ENCODE measurements at regions not wholly inside any gene's neighbourhood (a gene's known extent, or its start where the extent isn't known, plus 50 kb on each side); places are given as distances from the start of the nearest gene placed in this dataset.
"Not testable (repeated sequence)": the region's sequence is repeated elsewhere in the genome, so short reads cannot be mapped to it uniquely, and the experiment has no call there.

GRCh38 chr11:112670806-112671570 is 290.2 kb upstream of the NCAM1 start:
- intact Hi-C loops (cut with DNase I; ENCODE audit: low total_unique reads) = no loop called here
- no peaks in the 10 kb centered on the region for H3K27me3 ChIP-seq
- WGBS, 2 donors = 76 to 87% methylated on average over 5 to 7 of the region's 7 CpGs

GRCh38 chr11:112673401-112673800 is 287.8 kb upstream of the NCAM1 start:
- intact Hi-C loops (cut with DNase I; ENCODE audit: low total_unique reads); DNase-seq; H3K9me3 ChIP-seq; H3K27ac ChIP-seq; H3K27me3 ChIP-seq; H3K36me3 ChIP-seq (ENCODE audit: low read depth, missing control alignments); H3K4me3 ChIP-seq; H3K4me1 ChIP-seq: not testable (repeated sequence)
- 57 to 77% methylated on average over 2 of the region's 2 CpGs for WGBS, 2 donors

More at GRCh38 chr11:112670806-112671570, 290.2 kb upstream of the NCAM1 start:
- no peak overlapping the region for H3K27ac ChIP-seq
- no peaks in the 10 kb centered on the region for H3K9me3 ChIP-seq
- H3K4me3 ChIP-seq = no peak overlapping the region
- TF ChIP-seq CTCF (IDR thresholded peaks at IDR 0.05) = no peak
- no peak for TF ChIP-seq POLR2A (IDR thresholded peaks at IDR 0.05)
- no peaks in the 10 kb centered on the region for H3K36me3 ChIP-seq (ENCODE audit: low read depth, missing control alignments)
- DNase-seq = no peak
- H3K4me1 ChIP-seq = no peaks in the 10 kb centered on the region

GRCh38 chr11:112685111-112685510 is 276.1 kb upstream of the NCAM1 start:
- Histone ChIP-seq H3K4me1 (no peaks in the 10 kb centered on the region), H3K27ac (no peak overlapping the region), H3K4me3 (no peak overlapping the region), H3K27me3 (no peaks in the 10 kb centered on the region), H3K36me3 (ENCODE audit: low read depth, missing control alignments) (no peaks in the 10 kb centered on the region), H3K9me3 (no peaks in the 10 kb centered on the region)
- 77 to 80% methylated on average over 3 of the region's 3 CpGs for WGBS, 2 donors
- DNase-seq = no peak
- TF ChIP-seq POLR2A (IDR thresholded peaks at IDR 0.05) = no peak
- no peak for TF ChIP-seq CTCF (IDR thresholded peaks at IDR 0.05)
- intact Hi-C loops (cut with DNase I; ENCODE audit: low total_unique reads) = no loop called here

GRCh38 chr11:112689851-112690250 is 271.4 kb upstream of the NCAM1 start:
- no peak overlapping the region for H3K4me3 ChIP-seq
- intact Hi-C loops (cut with DNase I; ENCODE audit: low total_unique reads) = no loop called here
- no peaks in the 10 kb centered on the region for H3K9me3 ChIP-seq
- TF ChIP-seq POLR2A (IDR thresholded peaks at IDR 0.05) = no peak
- TF ChIP-seq CTCF (IDR thresholded peaks at IDR 0.05) = no peak
- H3K27me3 ChIP-seq = no peaks in the 10 kb centered on the region
- no peaks in the 10 kb centered on the region for H3K36me3 ChIP-seq (ENCODE audit: low read depth, missing control alignments)
- H3K27ac ChIP-seq = no peak overlapping the region
- H3K4me1 ChIP-seq = no peaks in the 10 kb centered on the region
- 69 to 75% methylated on average over 3 to 6 of the region's 6 CpGs for WGBS, 2 donors
- DNase-seq = no peak

- no peak for DNase-seq
- H3K4me1 ChIP-seq = no peaks in the 10 kb centered on the region
- no peaks in the 10 kb centered on the region for H3K36me3 ChIP-seq (ENCODE audit: low read depth, missing control alignments)
- H3K27ac ChIP-seq = no peak overlapping the region
- no peaks in the 10 kb centered on the region for H3K9me3 ChIP-seq
- no peaks in the 10 kb centered on the region for H3K27me3 ChIP-seq
- TF ChIP-seq POLR2A (IDR thresholded peaks at IDR 0.05) = no peak
- no peak for TF ChIP-seq CTCF (IDR thresholded peaks at IDR 0.05)
- H3K4me3 ChIP-seq = no peak overlapping the region
- intact Hi-C loops (cut with DNase I; ENCODE audit: low total_unique reads) = no loop called here
- WGBS, 2 donors = 79 to 97% methylated on average over 2 of the region's 2 CpGs
Observed at GRCh38 chr11:112693781-112694180, 267.4 kb upstream of the NCAM1 start.

Data from testis (tissue), 2 donors.